GM23338 (cell line): ENCODE measurements at regions not wholly inside any gene's neighbourhood (a gene's known extent, or its start where the extent isn't known, plus 50 kb on each side); places are given as distances from the start of the nearest gene placed in this dataset.

ENCODE experiments used
- ATAC-seq: fragments of 200-7000 bp; cut with Tn5 transposase; 3 replicates; pipeline ENCODE4 v1.9.1; 2020
- DNase-seq: peaks from one replicate; pipeline ENCODE4 v3.0.0-alpha.2; 2015; ENCODE audit warnings: low spot score
- H2AFZ ChIP-seq: fragments of 200-600 bp; sonication (generic); 2 replicates; pipeline ENCODE4 v1.8.0; 2016; ENCODE audit warnings: antibody characterized with exemption, mild to moderate bottlenecking, moderate library complexity
- H3F3A ChIP-seq: fragments of 200-600 bp; sonication (generic); replicated peaks from 2 replicates; pipeline ENCODE4 v1.8.0; 2017; ENCODE audit warnings: antibody characterized with exemption, mixed run types, low read depth
- H3K27ac ChIP-seq: fragments of 200-600 bp; sonication (generic); 2 replicates; pipeline ENCODE4 v1.6.1; 2016; ENCODE audit warnings: low read depth
- H3K27me3 ChIP-seq: fragments of 200-600 bp; sonication (generic); 2 replicates; pipeline ENCODE4 v1.8.0; 2016; ENCODE audit warnings: mild to moderate bottlenecking, mixed run types, moderate library complexity; ENCODE audit not compliant: insufficient read depth
- H3K36me3 ChIP-seq: fragments of 200-600 bp; sonication (generic); 2 replicates; pipeline ENCODE4 v1.8.0; 2016; ENCODE audit warnings: mild to moderate bottlenecking; ENCODE audit not compliant: insufficient read depth
- H3K4me1 ChIP-seq: fragments of 200-600 bp; sonication (generic); 2 replicates; pipeline ENCODE4 v1.8.0; 2016; ENCODE audit warnings: mild to moderate bottlenecking, moderate library complexity; ENCODE audit not compliant: insufficient read depth
- H3K4me2 ChIP-seq: fragments of 200-600 bp; sonication (generic); 2 replicates; pipeline ENCODE4 v1.7.1; 2017; ENCODE audit warnings: mixed run types
- H3K4me3 ChIP-seq: fragments of 200-600 bp; sonication (generic); 2 replicates; pipeline ENCODE4 v1.6.1; 2016; ENCODE audit warnings: mixed run types
- H3K79me2 ChIP-seq: fragments of 200-600 bp; sonication (generic); replicated peaks from 2 replicates; pipeline ENCODE4 v1.8.0; 2017; ENCODE audit warnings: mild to moderate bottlenecking; ENCODE audit not compliant: insufficient read depth
- H3K9me2 ChIP-seq: fragments of 200-600 bp; sonication (generic); 2 replicates; pipeline ENCODE4 v1.8.0; 2017; ENCODE audit not compliant: insufficient read depth
- H4K20me1 ChIP-seq: fragments of 200-600 bp; sonication (generic); replicated peaks from 2 replicates; pipeline ENCODE4 v1.8.0; 2017; ENCODE audit warnings: mild to moderate bottlenecking; ENCODE audit not compliant: insufficient read depth
- H3K27ac Mint-ChIP-seq: 2 replicates; pipeline ENCODE4 v1.8.0; 2020; ENCODE audit warnings: inconsistent platforms, mild to moderate bottlenecking, moderate library complexity, mixed read lengths
- H3K27me3 Mint-ChIP-seq: 3 replicates; pipeline ENCODE4 v1.8.0; 2022; ENCODE audit warnings: low read depth, mild to moderate bottlenecking, moderate library complexity, mixed read lengths, inconsistent platforms; ENCODE audit not compliant: insufficient read depth, poor library complexity
- H3K36me3 Mint-ChIP-seq: 3 replicates; pipeline ENCODE4 v1.8.0; 2021; ENCODE audit warnings: low read depth, mild to moderate bottlenecking, inconsistent platforms, moderate library complexity, mixed read lengths
- H3K4me1 Mint-ChIP-seq: 3 replicates; pipeline ENCODE4 v1.8.0; 2020; ENCODE audit warnings: mild to moderate bottlenecking, inconsistent platforms, mixed read lengths
- H3K4me3 Mint-ChIP-seq: 3 replicates; pipeline ENCODE4 v1.8.0; 2021; ENCODE audit warnings: moderate library complexity, mild to moderate bottlenecking, inconsistent platforms, mixed read lengths
- H3K9me3 Mint-ChIP-seq: 3 replicates; pipeline ENCODE4 v1.8.0; 2020; ENCODE audit warnings: moderate library complexity, mild to moderate bottlenecking, inconsistent platforms, mixed read lengths
- CREB1 ChIP-seq: fragments of 250-450 bp; sonication (Bioruptor Pico); IDR thresholded peaks from 2 replicates; pipeline ENCODE4 v1.5.0; 2020; ENCODE audit warnings: low read depth, mild to moderate bottlenecking, moderate library complexity
- CTCF ChIP-seq, 2 experiments: fragments of 200-600 bp in 1 of 2; sonication (generic) in 1 of 2; conservative IDR thresholded peaks; 2 replicates each; pipeline versions ENCODE4 v1.5.1 to v1.6.1; 2016 to 2017; ENCODE audit warnings: antibody characterized with exemption in 2 of 2, low read depth in 2 of 2, mild to moderate bottlenecking in 2 of 2, moderate library complexity in 1 of 2
- ETS1 ChIP-seq: IDR thresholded peaks from 2 replicates; pipeline ENCODE4 v1.6.1; 2016; ENCODE audit warnings: antibody characterized with exemption
- EZH2 ChIP-seq: fragments of 200-600 bp; sonication (generic); IDR thresholded peaks from one replicate; pipeline ENCODE4 v1.8.0; 2017; ENCODE audit warnings: antibody characterized with exemption, mild to moderate bottlenecking, low read depth; ENCODE audit not compliant: unreplicated experiment
- EZH2phosphoT487 ChIP-seq: fragments of 200-600 bp; sonication (generic); IDR thresholded peaks from one replicate; pipeline ENCODE4 v1.8.1; 2018; ENCODE audit warnings: antibody characterized with exemption; ENCODE audit not compliant: unreplicated experiment
- JUNB ChIP-seq: IDR thresholded peaks from one replicate; pipeline ENCODE4 v1.6.1; 2016; ENCODE audit warnings: antibody characterized with exemption; ENCODE audit not compliant: unreplicated experiment
- NANOG ChIP-seq: IDR thresholded peaks from 2 replicates; pipeline ENCODE4 v1.6.1; 2016; ENCODE audit warnings: antibody characterized with exemption, borderline replicate concordance
- POLR2AphosphoS5 ChIP-seq: IDR thresholded peaks from 2 replicates; pipeline ENCODE4 v1.6.1; 2016; ENCODE audit warnings: antibody characterized with exemption, low read depth
- REST ChIP-seq: IDR thresholded peaks from one replicate; pipeline ENCODE4 v1.6.1; 2018; ENCODE audit warnings: antibody characterized with exemption; ENCODE audit not compliant: unreplicated experiment
- STAT1 ChIP-seq: IDR thresholded peaks from one replicate; pipeline ENCODE4 v1.6.1; 2016; ENCODE audit warnings: antibody characterized with exemption; ENCODE audit not compliant: unreplicated experiment
- ZNF331 ChIP-seq: fragments of 250-450 bp; sonication (Bioruptor Pico); IDR thresholded peaks from 2 replicates; pipeline ENCODE4 v1.5.0; 2020; ENCODE audit warnings: low read depth, mild to moderate bottlenecking, moderate library complexity
- ZNF462 ChIP-seq: fragments of 250-450 bp; sonication (Bioruptor Pico); IDR thresholded peaks from 2 replicates; pipeline ENCODE4 v1.5.0; 2020; ENCODE audit warnings: mild to moderate bottlenecking, moderate library complexity

- no peaks in the 10 kb centered on the region for H3K9me3 Mint-ChIP-seq
- H3K27me3 Mint-ChIP-seq: no peaks in the 10 kb centered on the region
- ATAC-seq (no peak), DNase-seq (no peak)
- Histone ChIP-seq H3K4me2 (0 out of 2 replicates have a peak overlapping the region, but pooled peaks have one; percentile 10), H3K27ac (no peak overlapping the region), H3K4me1 (peaks cover 12% of the 10 kb centered on the region; the same call in 1 of the 2 replicates), H3K79me2 (no peaks in the 10 kb centered on the region), H3K9me2 (no peaks in the 10 kb centered on the region), H3K36me3 (no peaks in the 10 kb centered on the region), H3F3A (no peaks in the 10 kb centered on the region), H3K4me3 (no peak overlapping the region), H4K20me1 (no peaks in the 10 kb centered on the region), H3K27me3 (no peaks in the 10 kb centered on the region), H2AFZ (peak overlapping the region; percentile 38; the same call in 1 of the 2 replicates)
- H3K4me3 Mint-ChIP-seq: no peak overlapping the region
- H3K4me1 Mint-ChIP-seq: peaks cover 20% of the 10 kb centered on the region
- H3K27ac Mint-ChIP-seq: no peak overlapping the region
- TF ChIP-seq CREB1 (CRISPR knock-in tag) (no peak), REST (no peak), POLR2AphosphoS5 (no peak), NANOG (no peak), EZH2 (no peak), JUNB (no peak), ETS1 (no peak), STAT1 (no peak), CTCF (conservative IDR thresholded peaks at IDR 0.05; ENCODE audit: low read depth in 2 of 2) (no peak), ZNF462 (CRISPR knock-in tag) (no peak), EZH2phosphoT487 (no peak), ZNF331 (CRISPR knock-in tag) (no peak)
- H3K36me3 Mint-ChIP-seq: no peaks in the 10 kb centered on the region
Measured at GRCh38 chr3:103136621-103137020, 701.8 kb downstream of the ZPLD1 start.
